Skeletal muscle cell (primary cell): ENCODE measurements at regions not wholly inside any gene's neighbourhood (a gene's known extent, or its start where the extent isn't known, plus 50 kb on each side); places are given as distances from the start of the nearest gene placed in this dataset.
"Not testable (repeated sequence)": the region's sequence is repeated elsewhere in the genome, so short reads cannot be mapped to it uniquely, and the experiment has no call there.

Source experiments
- DNase-seq: peaks from one replicate; pipeline ENCODE4 v3.0.0-alpha.2; 2010; ENCODE audit warnings: low read depth
- H3K4me3 ChIP-seq: 2 replicates; pipeline ENCODE4 v1.5.1; 2011; ENCODE audit warnings: low read depth, mild to moderate bottlenecking, control low read depth, low read length, moderate library complexity

- no peak overlapping the region for H3K4me3 ChIP-seq
- no peak for DNase-seq
These were observed 128.2 kb downstream of the HS3ST3B1 start for GRCh38 chr17:14429084-14429483.

DNA sequence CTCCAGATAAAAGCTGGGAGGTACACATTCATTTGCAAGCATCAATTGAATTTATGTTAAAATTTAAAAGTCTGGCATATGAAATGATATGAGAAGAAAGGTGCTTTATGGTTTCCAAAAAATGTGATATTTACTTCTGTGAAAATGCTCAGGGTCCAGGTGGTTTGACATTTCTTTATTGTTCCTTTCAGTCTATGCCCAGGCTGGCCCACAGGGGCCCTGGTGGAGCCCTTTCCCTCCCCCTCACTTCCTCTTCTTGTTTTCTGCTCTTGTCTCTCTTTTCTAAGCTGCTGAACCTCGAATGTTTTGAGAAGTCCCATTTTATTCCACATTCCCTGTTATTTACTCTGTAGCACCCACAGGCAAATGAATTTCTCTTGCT, 127.8 kb downstream of the HS3ST3B1 start:
- H3K4me3 ChIP-seq = no peak overlapping the region
- DNase-seq = no peak

DNA sequence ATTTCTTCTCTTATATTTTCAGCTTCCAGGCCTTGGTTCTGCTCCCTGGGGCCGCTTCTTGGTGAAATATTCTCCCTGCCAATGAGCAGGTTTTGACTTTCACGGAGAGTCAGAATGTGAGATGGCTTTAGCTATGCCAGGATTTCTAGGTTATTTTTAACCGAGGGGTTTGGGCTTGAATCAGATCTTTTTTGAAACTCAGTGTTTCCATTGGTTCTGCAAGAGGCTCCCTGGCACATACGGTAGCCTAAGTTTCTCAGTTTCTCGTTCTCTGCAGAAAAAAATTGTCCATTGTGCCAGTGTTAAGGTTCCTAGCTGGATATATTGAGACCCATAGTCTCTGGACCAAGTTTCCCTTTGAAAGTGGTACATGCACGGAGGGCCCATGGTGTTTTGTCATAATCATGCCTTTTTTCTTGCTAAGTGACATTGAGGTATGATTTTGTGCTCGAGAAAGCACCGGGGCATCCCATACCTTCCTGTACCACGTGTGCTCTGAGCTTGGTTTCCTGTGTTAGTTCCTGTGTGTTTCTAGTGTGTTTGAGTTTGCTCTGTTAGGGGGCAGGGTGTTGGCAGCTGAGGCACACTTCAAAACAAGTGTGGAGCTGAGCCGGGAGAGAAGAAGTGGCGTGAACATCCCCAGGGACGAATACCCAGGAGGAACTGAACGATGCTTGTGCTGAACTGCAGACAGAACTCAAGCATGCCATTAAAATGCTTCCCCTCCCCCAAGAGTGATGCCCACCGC, 127.2 kb downstream of the HS3ST3B1 start:
- no peak overlapping the region for H3K4me3 ChIP-seq
- no peak for DNase-seq

DNA sequence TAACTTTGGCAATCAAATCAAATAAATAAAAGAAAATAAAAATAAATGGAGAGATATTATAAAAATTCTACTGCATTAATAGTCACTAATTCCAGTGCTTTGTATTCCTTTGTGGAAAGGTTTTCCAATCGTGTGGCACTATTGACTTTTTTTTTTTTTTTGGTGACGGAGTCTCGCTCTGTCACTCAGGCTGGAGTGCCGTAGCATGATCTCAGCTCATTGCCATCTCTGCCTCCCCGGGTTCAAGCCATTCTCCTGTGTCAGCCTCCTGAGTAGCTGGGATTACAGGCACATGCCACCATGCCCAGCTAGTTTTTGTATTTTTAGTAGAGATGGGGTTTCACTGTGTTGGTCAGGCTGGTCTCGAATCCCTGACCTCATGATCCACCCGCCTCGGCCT, 122.3 kb downstream of the HS3ST3B1 start:
- not testable (repeated sequence) for H3K4me3 ChIP-seq, DNase-seq

DNA sequence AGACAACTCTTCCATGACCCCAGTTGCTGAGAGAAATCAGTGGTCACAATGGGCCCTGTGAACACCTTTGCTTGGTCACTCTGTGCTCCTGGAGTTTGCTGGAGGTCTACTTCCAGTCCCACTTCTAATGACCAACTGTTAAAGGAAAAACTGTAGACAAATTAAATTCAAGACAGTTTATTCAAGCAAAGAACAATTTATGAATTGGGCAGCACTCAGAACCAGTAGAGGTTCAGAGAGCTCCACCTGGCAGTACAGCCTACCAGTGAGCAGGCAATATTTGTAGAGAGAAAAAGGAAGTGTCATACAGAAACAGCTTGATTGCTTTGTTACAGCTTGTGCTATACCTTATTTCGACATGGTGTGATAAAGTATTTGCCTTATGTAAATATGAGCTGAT, 116.5 kb downstream of the HS3ST3B1 start:
- H3K4me3 ChIP-seq = no peak overlapping the region
- DNase-seq = no peak

GRCh38 chr17:14409292-14409691, 108.4 kb downstream of the HS3ST3B1 start:
- no peak for DNase-seq
- H3K4me3 ChIP-seq = no peak overlapping the region

GRCh38 chr17:14407541-14407940, 106.7 kb downstream of the HS3ST3B1 start:
- no peak for DNase-seq
- H3K4me3 ChIP-seq = no peak overlapping the region

- no peak for DNase-seq
- no peak overlapping the region for H3K4me3 ChIP-seq
These were observed 104.3 kb downstream of the HS3ST3B1 start for GRCh38 chr17:14405189-14405588.
